ENCODE measurements at regions not wholly inside any gene's neighbourhood (a gene's known extent, or its start where the extent isn't known, plus 50 kb on each side); places are given as distances from the start of the nearest gene placed in this dataset.

- TF ChIP-seq POLR2A (IDR thresholded peaks at IDR 0.05) (no peak), CTCF (IDR thresholded peaks at IDR 0.05) (no peak)
Observed at GRCh38 chr2:20115374-20115773, 63.9 kb upstream of the LAPTM4A start.
